Trophoblast cell (in vitro differentiated cells and primary cell): ENCODE measurements at regions not wholly inside any gene's neighbourhood (a gene's known extent, or its start where the extent isn't known, plus 50 kb on each side); places are given as distances from the start of the nearest gene placed in this dataset.

Source experiments
- DNase-seq, 2 donors: peaks; one replicate each; pipeline ENCODE4 v3.0.0-alpha.2; 2016
- H2AFZ ChIP-seq: 2 replicates; pipeline ENCODE4 v1.6.1; 2013; ENCODE audit warnings: low read length, moderate library complexity, mild to moderate bottlenecking; ENCODE audit not compliant: insufficient read depth, poor library complexity
- H2AK5ac ChIP-seq: 2 replicates; pipeline ENCODE4 v1.6.1; 2013; ENCODE audit warnings: mild to moderate bottlenecking, low read length
- H2BK120ac ChIP-seq: 2 replicates; pipeline ENCODE4 v1.6.1; 2013; ENCODE audit warnings: low read length, mild to moderate bottlenecking, moderate library complexity; ENCODE audit not compliant: insufficient read depth, poor library complexity
- H2BK12ac ChIP-seq: 2 replicates; pipeline ENCODE4 v1.6.1; 2013; ENCODE audit warnings: mild to moderate bottlenecking, low read length, moderate library complexity
- H2BK5ac ChIP-seq: 2 replicates; pipeline ENCODE4 v1.6.1; 2013; ENCODE audit warnings: low read length, low read depth, moderate library complexity, mild to moderate bottlenecking; ENCODE audit not compliant: poor library complexity
- H3K14ac ChIP-seq: 2 replicates; pipeline ENCODE4 v1.6.1; 2013; ENCODE audit warnings: mild to moderate bottlenecking, low read length
- H3K18ac ChIP-seq: 2 replicates; pipeline ENCODE4 v1.6.1; 2013; ENCODE audit warnings: mild to moderate bottlenecking, low read length
- H3K23ac ChIP-seq: 2 replicates; pipeline ENCODE4 v1.6.1; 2013; ENCODE audit warnings: low read length
- H3K27ac ChIP-seq: 2 replicates; pipeline ENCODE4 v1.5.1; 2013; ENCODE audit warnings: low read depth, mild to moderate bottlenecking, inconsistent platforms, low read length, moderate library complexity
- H3K27me3 ChIP-seq: 2 replicates; pipeline ENCODE4 v1.6.1; 2013; ENCODE audit warnings: inconsistent platforms, mild to moderate bottlenecking, low read length, moderate library complexity; ENCODE audit not compliant: insufficient read depth
- H3K36me3 ChIP-seq, 2 experiments: 1 replicate in 1 of 2; 2 replicates in 1 of 2; pipeline ENCODE4 v1.6.1; 2013; ENCODE audit warnings: low read length in 2 of 2, mild to moderate bottlenecking in 2 of 2, moderate library complexity in 1 of 2; ENCODE audit not compliant: insufficient read depth in 2 of 2, control insufficient read depth in 1 of 2
- H3K4ac ChIP-seq: 2 replicates; pipeline ENCODE4 v1.6.1; 2013; ENCODE audit warnings: low read depth, mild to moderate bottlenecking, low read length, moderate library complexity
- H3K4me1 ChIP-seq, 2 experiments: 1 replicate in 1 of 2; 2 replicates in 1 of 2; pipeline ENCODE4 v1.6.1; 2013; ENCODE audit warnings: low read length in 2 of 2, mild to moderate bottlenecking in 2 of 2, moderate library complexity in 1 of 2; ENCODE audit not compliant: insufficient read depth in 2 of 2, control insufficient read depth in 1 of 2
- H3K4me2 ChIP-seq: 2 replicates; pipeline ENCODE4 v1.6.1; 2013; ENCODE audit warnings: inconsistent platforms, mild to moderate bottlenecking, low read length, moderate library complexity
- H3K4me3 ChIP-seq: 2 replicates; pipeline ENCODE4 v1.5.1; 2013; ENCODE audit warnings: mild to moderate bottlenecking, low read depth, low read length, inconsistent platforms
- H3K79me1 ChIP-seq: one replicate; pipeline ENCODE4 v1.6.1; 2013; ENCODE audit warnings: low read length
- H3K79me2 ChIP-seq: 2 replicates; pipeline ENCODE4 v1.6.1; 2013; ENCODE audit warnings: low read length, mild to moderate bottlenecking; ENCODE audit not compliant: control insufficient read depth, insufficient read depth, poor library complexity
- H3K9ac ChIP-seq: 2 replicates; pipeline ENCODE4 v1.6.1; 2013; ENCODE audit warnings: mild to moderate bottlenecking, low read length
- H3K9me3 ChIP-seq: 2 replicates; pipeline ENCODE4 v1.6.1; 2013; ENCODE audit warnings: low read depth, mild to moderate bottlenecking, control low read depth, inconsistent platforms, low read length; ENCODE audit not compliant: insufficient read depth
- H4K12ac ChIP-seq: 2 replicates; pipeline ENCODE4 v1.6.1; 2013; ENCODE audit warnings: low read depth, mild to moderate bottlenecking, low read length, moderate library complexity
- H4K8ac ChIP-seq: 2 replicates; pipeline ENCODE4 v1.6.1; 2013; ENCODE audit warnings: low read depth, mild to moderate bottlenecking, low read length, moderate library complexity
- H4K91ac ChIP-seq: one replicate; pipeline ENCODE4 v1.6.1; 2013; ENCODE audit warnings: low read depth, mild to moderate bottlenecking, low read length, moderate library complexity
- WGBS: extraction: QIAGEN DNeasy Blood & Tissue Kit; methylation state at CpG from one replicate; pipeline ENCODE4 v1.1.7; 2013; ENCODE audit warnings: missing lambda C conversion rate; ENCODE audit not compliant: insufficient read length, insufficient coverage; ENCODE audit errors: extremely low coverage; 5-methylcytosine and 5-hydroxymethylcytosine counted together

GRCh38 chr2:201950606-201951005 lies 83.0 kb upstream of the FZD7 start:
- Histone ChIP-seq H2BK5ac (no peak overlapping the region), H3K23ac (no peak overlapping the region), H4K8ac (no peak overlapping the region), H3K14ac (no peak overlapping the region), H3K4me3 (no peak overlapping the region), H3K18ac (no peak overlapping the region), H3K79me1 (no peaks in the 10 kb centered on the region), H3K4ac (no peak overlapping the region), H4K91ac (no peak overlapping the region), H3K27ac (no peak overlapping the region), H2BK120ac (no peak overlapping the region), H3K4me2 (no peak overlapping the region), H3K9ac (no peak overlapping the region), H4K12ac (no peak overlapping the region), H3K4me1 (peaks cover 4 to 8% of the 10 kb centered on the region in 2 experiments), H2BK12ac (no peak overlapping the region), H2AFZ (no peak overlapping the region), H3K36me3 (no peaks in the 10 kb centered on the region), H2AK5ac (no peak overlapping the region), H3K9me3 (no peaks in the 10 kb centered on the region), H3K79me2 (no peaks in the 10 kb centered on the region), H3K27me3 (no peaks in the 10 kb centered on the region)
- WGBS: no CpG with 5 or more reads among the region's 6 CpGs
- no peak for DNase-seq

GRCh38 chr2:201952187-201952586 lies 81.5 kb upstream of the FZD7 start:
- Histone ChIP-seq H2BK5ac (no peak overlapping the region), H2AFZ (no peak overlapping the region), H3K36me3 (no peaks in the 10 kb centered on the region), H3K27me3 (no peaks in the 10 kb centered on the region), H4K12ac (no peak overlapping the region), H2AK5ac (no peak overlapping the region), H3K79me1 (no peaks in the 10 kb centered on the region), H3K14ac (no peak overlapping the region), H2BK12ac (no peak overlapping the region), H4K8ac (no peak overlapping the region), H3K9ac (no peak overlapping the region), H3K23ac (no peak overlapping the region), H3K9me3 (no peaks in the 10 kb centered on the region), H4K91ac (no peak overlapping the region), H3K4ac (no peak overlapping the region), H3K4me2 (no peak overlapping the region), H3K4me1 (peaks cover 4 to 8% of the 10 kb centered on the region in 2 experiments), H2BK120ac (no peak overlapping the region), H3K27ac (no peak overlapping the region), H3K18ac (no peak overlapping the region), H3K4me3 (no peak overlapping the region), H3K79me2 (no peaks in the 10 kb centered on the region)
- no peak for DNase-seq
- whole genome bisulfite sequencing: no CpG with 5 or more reads among the region's 5 CpGs

- no peak overlapping the region for H2BK12ac ChIP-seq
- no peak overlapping the region for H4K91ac ChIP-seq
- no peaks in the 10 kb centered on the region for H3K9me3 ChIP-seq
Measured at GRCh38 chr2:201953396-201953795, 80.3 kb upstream of the FZD7 start.

DNA sequence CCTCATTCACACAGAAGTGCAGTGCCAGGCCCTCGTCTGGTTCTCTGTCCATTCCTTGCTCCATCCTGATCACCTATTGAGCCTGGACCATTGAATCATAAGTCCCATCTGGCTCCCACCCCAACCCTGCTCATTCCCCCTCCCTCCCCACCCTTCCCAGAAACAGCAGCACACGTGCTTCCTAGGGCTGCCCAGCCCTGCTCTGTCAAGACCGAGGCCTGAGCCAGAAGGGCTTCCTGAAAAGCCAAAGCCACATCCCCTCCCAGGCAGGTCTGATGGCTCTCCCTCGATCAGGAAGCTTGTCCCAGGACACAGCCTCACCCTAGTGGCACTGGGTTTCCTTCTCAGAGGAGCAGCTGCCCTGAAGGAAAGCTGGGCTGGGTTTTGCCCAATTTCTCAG lies 79.8 kb upstream of the FZD7 start:
- no peaks in the 10 kb centered on the region for H3K79me1 ChIP-seq
- no peaks in the 10 kb centered on the region for H3K27me3 ChIP-seq
- no peak overlapping the region for H2AK5ac ChIP-seq
- H3K18ac ChIP-seq: no peak overlapping the region
- no peak overlapping the region for H3K14ac ChIP-seq
- H2BK12ac ChIP-seq: no peak overlapping the region
- H4K8ac ChIP-seq: no peak overlapping the region
- H3K9ac ChIP-seq: no peak overlapping the region
- no peak overlapping the region for H3K4ac ChIP-seq
- no peak overlapping the region for H4K91ac ChIP-seq
- H3K27ac ChIP-seq: no peak overlapping the region
- no peak overlapping the region for H2BK120ac ChIP-seq
- no peak overlapping the region for H2BK5ac ChIP-seq
- no peaks in the 10 kb centered on the region for H3K9me3 ChIP-seq
- H3K36me3 ChIP-seq: no peaks in the 10 kb centered on the region
- no CpG with 5 or more reads among the region's 4 CpGs for WGBS
- H3K4me2 ChIP-seq: no peak overlapping the region
- no peaks in the 10 kb centered on the region for H3K79me2 ChIP-seq
- H3K4me1 ChIP-seq: peaks cover 4 to 8% of the 10 kb centered on the region in 2 experiments
- H2AFZ ChIP-seq: no peak overlapping the region
- H4K12ac ChIP-seq: no peak overlapping the region
- no peak overlapping the region for H3K23ac ChIP-seq
- DNase-seq: no peak
- H3K4me3 ChIP-seq: no peak overlapping the region

More at GRCh38 chr2:201953396-201953795, 80.3 kb upstream of the FZD7 start:
- no peak overlapping the region for H3K14ac ChIP-seq
- H3K9ac ChIP-seq: no peak overlapping the region
- H3K27ac ChIP-seq: no peak overlapping the region
- no peak overlapping the region for H3K4me3 ChIP-seq
- no peak overlapping the region for H3K18ac ChIP-seq
- no peak overlapping the region for H4K8ac ChIP-seq
- no peaks in the 10 kb centered on the region for H3K79me2 ChIP-seq
- H3K23ac ChIP-seq: no peak overlapping the region
- no peak overlapping the region for H3K4me2 ChIP-seq
- H3K4ac ChIP-seq: no peak overlapping the region
- H2BK120ac ChIP-seq: no peak overlapping the region
- H2BK5ac ChIP-seq: no peak overlapping the region
- peaks cover 4 to 8% of the 10 kb centered on the region in 2 experiments for H3K4me1 ChIP-seq
- no peak overlapping the region for H2AK5ac ChIP-seq
- H3K79me1 ChIP-seq: no peaks in the 10 kb centered on the region
- no CpG with 5 or more reads among the region's 4 CpGs for WGBS
- H2AFZ ChIP-seq: no peak overlapping the region
- H4K12ac ChIP-seq: no peak overlapping the region
- no peaks in the 10 kb centered on the region for H3K36me3 ChIP-seq
- H3K27me3 ChIP-seq: no peaks in the 10 kb centered on the region
- DNase-seq: no peak
